ENCODE measurements at regions not wholly inside any gene's neighbourhood (a gene's known extent, or its start where the extent isn't known, plus 50 kb on each side); places are given as distances from the start of the nearest gene placed in this dataset.
A peak's percentile ranks its signal among the peaks of the same experiment; 100 is the strongest.
"Not testable (repeated sequence)": the region's sequence is repeated elsewhere in the genome, so short reads cannot be mapped to it uniquely, and the experiment has no call there.

DNA sequence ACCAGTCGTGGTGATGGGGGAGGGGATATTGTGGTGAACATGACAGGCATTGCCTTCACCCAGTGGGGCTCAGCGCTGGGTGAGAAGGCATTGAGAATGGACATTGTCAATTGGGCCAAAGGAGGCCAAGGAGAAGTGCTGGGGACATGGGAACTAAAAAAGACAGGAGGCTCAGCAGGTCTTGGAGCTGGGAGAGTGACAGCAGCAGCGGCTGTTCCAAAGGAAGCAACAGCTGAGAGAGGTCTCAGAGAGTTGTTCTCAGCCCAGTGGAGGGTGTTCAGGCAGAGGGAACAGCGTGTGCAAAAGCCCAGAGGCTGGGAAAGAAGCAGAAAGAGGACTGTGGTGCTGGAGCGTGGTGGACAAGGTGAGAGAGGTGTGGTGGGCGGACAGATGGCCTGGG is 56.6 kb upstream of the ASNS start:
- DNase-seq: not testable (repeated sequence)

DNA sequence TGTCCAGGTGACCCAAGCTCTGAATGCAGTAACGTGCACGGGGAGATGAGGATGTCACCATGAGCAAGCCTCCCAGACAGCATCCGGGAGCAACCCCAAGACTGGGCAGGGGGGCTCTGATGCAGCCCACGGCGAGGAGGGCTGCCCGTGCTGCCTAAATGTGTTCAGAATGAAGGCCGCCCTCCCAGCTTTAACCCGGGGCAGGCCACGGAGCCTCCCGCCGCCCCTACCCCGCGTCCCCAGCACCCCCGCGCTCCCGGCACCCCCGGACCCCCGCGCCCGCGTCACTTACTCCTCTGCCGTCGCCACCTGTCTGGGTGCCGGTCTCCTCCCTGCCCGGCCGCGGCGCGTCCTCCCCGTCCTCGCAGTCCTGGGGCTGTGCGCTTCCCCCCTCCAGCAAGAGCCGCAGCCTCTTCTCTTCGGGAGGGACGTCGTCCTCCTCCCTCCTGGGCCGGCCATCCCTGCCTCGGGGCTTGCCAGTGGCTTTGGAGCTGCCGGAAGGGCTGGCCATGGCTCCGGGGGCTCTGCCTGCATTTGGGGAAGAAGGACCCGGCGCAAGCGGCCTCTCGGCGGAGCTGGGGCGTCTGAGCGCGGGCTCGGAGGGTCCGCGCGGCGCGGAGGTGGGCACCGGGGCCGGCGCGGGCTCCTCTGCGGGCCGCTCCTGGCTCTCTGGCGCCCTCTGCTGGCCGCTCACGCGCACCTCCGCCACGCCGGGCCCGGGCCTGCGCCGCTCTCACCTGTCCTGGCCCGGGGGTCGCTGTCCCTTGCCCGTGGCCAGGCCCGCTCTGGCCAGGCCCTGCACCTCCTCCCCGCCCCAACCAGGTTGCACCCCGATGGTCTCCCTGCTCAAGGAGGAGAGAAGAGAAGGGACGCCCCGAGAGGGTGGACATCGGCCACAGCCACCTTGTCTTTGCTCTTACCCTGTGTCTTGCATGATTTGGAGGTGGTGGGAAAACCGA is 55.9 kb upstream of the ASNS start:
- DNase-seq: peak; percentile 21

Measured in fibroblast of skin of right biceps (primary cell).